Neural progenitor cell (in vitro differentiated cells): ENCODE measurements at regions not wholly inside any gene's neighbourhood (a gene's known extent, or its start where the extent isn't known, plus 50 kb on each side); places are given as distances from the start of the nearest gene placed in this dataset.

Experiments used
- EZH2phosphoT487 ChIP-seq: fragments of 200-600 bp; sonication (generic); IDR thresholded peaks from 2 replicates; pipeline ENCODE4 v1.6.1; 2017; ENCODE audit warnings: antibody characterized with exemption
- TF ChIP-seq, protein P1 (sequence below): fragments of 200-600 bp; sonication (generic); IDR thresholded peaks from 2 replicates; pipeline ENCODE4 v1.5.1; 2017; ENCODE audit warnings: antibody characterized with exemption, mild to moderate bottlenecking

DNA sequence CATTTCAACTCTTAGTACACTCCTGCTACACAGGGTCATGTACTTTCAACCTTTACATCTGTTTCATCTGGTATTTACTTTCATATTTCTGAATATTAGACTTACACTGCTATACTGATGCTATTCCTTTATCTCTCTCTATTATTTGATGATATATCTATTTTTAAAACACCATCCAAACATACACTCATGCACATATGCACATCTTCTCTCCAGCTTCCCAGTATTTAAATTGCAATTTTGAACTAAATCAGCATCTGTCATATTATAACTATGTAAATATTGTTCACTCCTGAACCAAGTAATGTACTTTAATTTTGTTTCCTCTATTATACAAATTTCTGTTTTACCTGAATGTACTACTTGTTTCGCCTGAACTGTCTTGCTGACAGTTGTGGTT, 293.6 kb upstream of the FLRT2 start:
- TF ChIP-seq, protein P1, sequence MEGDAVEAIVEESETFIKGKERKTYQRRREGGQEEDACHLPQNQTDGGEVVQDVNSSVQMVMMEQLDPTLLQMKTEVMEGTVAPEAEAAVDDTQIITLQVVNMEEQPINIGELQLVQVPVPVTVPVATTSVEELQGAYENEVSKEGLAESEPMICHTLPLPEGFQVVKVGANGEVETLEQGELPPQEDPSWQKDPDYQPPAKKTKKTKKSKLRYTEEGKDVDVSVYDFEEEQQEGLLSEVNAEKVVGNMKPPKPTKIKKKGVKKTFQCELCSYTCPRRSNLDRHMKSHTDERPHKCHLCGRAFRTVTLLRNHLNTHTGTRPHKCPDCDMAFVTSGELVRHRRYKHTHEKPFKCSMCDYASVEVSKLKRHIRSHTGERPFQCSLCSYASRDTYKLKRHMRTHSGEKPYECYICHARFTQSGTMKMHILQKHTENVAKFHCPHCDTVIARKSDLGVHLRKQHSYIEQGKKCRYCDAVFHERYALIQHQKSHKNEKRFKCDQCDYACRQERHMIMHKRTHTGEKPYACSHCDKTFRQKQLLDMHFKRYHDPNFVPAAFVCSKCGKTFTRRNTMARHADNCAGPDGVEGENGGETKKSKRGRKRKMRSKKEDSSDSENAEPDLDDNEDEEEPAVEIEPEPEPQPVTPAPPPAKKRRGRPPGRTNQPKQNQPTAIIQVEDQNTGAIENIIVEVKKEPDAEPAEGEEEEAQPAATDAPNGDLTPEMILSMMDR: no peak
- TF ChIP-seq EZH2phosphoT487: no peak
